GM21723 (cell line): ENCODE measurements at regions not wholly inside any gene's neighbourhood (a gene's known extent, or its start where the extent isn't known, plus 50 kb on each side); places are given as distances from the start of the nearest gene placed in this dataset.
"Not testable (repeated sequence)": the region's sequence is repeated elsewhere in the genome, so short reads cannot be mapped to it uniquely, and the experiment has no call there.

Experiments
- ATAC-seq: cut with Tn5 transposase; IDR thresholded peaks from one replicate; pipeline ENCODE4 v1.9.1; 2021; ENCODE audit warnings: mild to moderate bottlenecking, moderate library complexity; ENCODE audit not compliant: unreplicated experiment

DNA sequence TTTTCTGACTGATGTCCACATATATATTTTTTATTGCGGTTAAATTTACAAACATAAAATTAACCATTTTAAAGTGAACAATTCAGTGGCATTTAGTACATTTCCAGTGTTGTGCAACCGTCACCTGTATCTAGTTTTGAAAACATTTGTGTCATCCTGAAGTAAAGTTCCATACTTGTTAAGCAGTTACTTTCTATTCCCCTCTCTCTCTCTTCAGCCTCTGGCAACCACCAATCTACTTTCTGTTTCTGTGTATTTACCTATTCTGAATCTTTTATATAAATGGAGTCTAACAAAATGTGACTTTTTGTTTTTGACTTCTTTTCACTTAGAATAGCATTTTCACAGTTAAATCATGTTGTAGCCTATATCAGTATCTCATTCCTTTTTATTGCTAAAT lies 480.1 kb upstream of the SMARCA2 start:
- peak; percentile 66 for ATAC-seq

DNA sequence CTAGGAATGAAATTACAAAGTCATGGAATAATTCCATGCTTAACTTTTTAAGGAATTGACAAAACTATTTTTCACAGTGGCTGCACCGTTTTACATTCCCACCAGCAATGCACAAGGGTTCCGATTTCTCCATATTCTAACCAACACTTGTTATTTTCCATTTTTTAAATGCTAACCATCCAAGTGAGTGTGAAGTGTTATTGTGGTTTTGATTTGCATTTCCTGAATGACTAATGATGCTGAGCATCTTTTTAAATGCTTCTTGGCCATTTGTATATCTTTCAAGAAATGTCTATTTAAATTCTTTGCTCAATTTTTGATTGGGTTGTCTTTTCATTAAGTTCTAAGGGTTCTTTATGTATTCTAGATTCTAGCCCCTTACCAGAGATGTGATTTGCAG lies 479.5 kb upstream of the SMARCA2 start:
- ATAC-seq, result no peak

DNA sequence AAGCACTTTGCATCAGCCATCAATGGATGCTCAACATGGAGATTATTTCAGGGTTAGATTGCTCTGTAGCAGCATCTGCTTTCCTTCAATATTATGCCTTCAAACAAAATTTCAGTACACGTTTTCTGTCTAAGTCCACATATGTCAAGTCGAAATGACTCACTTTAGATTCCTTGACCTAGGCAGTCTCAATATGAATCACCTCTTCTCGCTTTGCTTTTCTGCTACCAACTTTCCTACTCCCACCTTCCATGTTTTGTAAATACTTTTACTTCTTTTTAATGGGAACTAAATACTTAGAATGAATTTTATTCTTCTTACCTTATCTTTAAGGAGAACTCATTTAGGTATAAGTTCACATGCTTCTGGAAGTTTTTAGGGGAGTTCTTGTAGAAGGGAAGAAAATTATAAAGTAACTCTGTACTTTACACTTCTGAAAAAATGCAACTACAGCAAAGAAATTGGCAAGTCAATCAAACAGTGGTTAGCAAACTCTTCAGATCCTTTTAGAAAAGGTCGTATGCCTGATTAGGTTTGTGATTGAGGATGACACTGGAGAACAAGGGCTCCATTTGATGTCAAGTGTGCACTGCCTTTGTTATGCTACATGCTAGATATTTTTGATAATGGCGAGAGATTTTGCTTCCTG lies 478.5 kb upstream of the SMARCA2 start:
- ATAC-seq, result peak; percentile 69

DNA sequence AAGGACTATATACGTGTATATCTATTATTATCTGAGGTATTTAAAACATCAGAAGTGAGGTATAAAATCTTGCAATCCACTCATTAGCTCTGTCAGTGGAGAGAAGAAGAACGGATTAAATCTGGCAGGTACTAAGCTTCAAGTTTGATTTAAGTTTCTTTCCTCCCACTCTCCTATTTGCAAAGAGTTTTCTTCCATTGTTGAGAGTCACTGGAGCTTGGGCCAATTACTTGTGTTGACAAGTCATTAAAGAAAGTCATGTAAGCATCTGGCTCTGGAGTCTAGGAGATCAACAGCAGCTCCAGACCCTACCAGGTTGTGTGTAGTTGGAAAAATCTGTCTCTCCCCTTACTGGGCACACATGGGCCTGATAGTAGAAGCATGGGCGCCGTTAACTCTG lies 476.8 kb upstream of the SMARCA2 start:
- ATAC-seq, result no peak

DNA sequence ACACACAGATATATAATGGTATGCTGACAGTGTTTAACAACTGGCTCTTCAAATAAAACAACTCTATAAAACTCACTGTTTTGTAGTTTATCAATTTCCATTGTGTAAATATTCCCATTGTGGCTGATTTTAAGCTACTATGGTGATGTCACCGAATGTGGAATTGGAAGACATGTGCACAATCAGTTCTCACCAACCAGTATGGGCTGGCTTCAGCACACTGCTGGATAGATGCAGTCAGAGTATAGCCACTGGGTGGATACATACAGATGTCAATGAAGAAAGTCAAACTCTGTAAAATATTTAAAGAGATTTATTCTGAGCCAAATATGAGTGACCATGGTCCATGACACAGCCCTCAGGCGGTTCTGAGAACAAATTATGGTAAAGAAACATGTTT lies 475.9 kb upstream of the SMARCA2 start:
- ATAC-seq, result no peak

DNA sequence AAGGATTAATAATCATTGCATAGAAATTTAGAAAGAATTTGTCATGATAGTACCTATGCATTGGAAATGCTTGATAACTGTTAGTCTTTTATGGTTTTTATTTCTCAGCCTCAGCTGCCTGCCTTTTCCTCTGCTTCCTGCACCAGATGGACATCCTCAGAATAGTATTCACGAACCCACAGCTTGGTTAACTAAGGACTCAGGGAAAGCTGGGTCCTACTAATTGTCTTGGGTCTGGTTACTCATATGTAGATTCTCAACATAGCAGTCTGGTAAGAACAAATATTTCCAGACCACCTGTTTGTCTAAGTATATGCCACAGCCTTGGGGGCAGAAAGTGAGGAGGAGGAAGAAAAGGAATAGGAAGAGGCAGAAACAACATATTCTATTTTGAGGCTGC lies 464.5 kb upstream of the SMARCA2 start:
- ATAC-seq, result no peak

DNA sequence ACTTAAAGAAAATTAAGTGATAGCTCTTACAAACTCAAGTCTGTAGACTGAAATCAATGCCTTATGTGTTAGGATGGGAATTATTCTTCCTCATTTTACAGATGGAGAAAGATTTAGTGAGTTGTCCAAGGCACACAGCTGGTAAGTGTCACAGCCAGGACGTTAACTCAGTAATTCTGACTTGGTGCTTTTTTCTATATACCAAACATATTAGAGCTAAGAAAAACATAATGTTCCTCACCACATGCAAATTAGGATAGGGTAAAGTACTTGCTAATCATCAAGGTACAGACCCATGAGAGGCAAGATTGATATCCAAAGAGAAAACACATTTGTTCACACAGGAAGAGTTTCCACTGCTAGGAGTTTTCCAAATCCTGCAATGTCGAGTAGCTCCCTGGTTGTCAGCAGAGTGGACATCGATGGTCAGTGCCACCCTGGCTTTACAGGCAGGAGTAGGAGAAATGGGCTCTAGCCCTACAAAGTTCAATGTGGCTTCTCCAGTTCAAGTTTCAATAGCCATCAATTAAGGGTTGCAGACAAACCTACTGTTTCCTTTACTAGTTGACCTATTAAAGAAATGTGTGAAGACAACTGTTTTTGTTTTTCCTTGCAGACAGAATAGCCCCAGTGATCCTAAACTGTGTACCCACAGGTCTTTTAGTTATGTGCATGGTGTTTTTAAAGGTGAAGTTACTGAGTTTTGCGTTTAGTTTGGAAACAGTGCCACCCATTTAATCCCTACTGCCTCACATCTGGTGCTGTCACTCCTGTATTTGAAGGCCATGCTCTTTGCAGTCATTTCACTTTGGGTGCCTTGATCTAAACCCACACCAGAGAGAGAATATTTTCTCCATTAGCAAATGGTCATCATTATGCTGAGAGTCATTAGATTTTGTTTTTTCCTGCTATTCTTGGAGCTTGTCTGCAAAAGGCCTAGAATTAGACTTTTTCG lies 460.8 kb upstream of the SMARCA2 start:
- no peak for ATAC-seq

DNA sequence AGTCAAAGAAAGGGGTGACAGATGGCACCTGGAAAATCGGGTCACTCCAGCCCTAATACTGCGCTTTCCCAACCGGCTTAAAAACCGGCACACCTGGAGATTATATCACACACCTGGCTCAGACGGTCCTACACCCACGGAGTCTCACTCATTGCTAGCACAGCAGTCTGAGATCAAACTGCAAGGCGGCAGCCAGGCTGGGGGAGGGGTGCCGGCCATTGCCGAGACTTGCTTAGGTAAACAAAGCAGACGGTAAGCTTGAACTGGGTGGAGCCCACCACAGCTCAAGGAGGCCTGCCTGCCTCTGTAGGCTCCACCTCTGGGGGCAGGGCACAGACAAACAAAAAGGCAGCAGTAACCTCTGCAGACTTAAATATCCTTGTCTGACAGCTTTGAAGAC lies 456.5 kb upstream of the SMARCA2 start:
- not testable (repeated sequence) for ATAC-seq

DNA sequence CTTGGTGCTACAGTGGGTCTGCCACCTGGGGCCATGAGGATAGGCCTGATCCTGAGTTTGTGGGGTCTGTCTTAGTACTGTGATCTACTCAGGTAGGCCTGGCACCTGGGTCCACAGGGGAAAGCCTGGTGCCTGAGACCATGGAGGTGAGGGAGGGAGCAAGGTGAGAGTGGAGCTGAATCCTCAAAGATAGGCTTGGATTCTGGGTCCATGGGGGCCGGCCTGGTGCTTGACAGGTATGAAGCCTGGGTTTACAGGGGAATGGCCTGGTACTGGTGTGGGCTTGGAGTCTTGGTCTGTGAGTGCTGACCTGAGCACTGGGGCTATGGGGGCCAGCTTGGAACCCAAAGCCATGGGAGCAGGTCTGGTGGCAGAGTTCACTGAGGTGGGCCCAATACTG lies 439.2 kb upstream of the SMARCA2 start:
- no peak for ATAC-seq

DNA sequence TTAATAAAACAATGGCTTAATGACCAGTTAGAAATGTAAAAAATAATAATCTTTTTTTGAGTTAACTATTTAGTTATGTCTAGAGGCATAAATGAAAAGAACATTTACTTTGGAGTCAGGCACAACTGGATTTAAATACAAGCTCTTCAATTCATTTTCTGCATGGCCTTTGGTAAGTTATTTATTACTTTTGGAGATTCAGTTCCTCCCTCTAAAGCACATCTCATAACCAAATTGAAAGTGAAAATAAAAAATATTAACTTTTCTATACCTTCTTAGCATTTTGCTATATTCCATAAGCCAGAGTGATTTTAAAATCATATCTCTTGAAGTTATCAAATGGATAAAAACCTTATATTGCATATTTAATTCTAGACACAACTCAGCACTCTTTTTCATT lies 434.9 kb upstream of the SMARCA2 start:
- ATAC-seq, result peak; percentile 72

DNA sequence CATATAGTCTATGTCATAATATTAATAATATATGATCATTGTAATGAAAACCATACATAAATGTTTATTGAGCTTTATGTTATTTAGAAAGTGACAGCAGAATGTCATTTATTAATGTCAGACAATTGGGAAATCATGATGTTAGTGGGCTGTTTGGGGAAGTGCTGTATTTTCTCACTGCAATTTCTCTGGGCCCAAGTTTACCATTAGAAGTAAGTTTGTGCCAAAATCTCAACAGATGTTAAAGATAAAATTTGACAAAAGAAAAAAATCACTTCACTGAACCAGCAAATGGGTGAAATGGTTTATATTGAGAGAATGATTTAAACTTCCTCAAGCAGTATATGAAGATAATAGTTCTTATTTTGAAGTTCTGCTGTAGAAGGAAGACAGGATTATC lies 433.2 kb upstream of the SMARCA2 start:
- no peak for ATAC-seq

DNA sequence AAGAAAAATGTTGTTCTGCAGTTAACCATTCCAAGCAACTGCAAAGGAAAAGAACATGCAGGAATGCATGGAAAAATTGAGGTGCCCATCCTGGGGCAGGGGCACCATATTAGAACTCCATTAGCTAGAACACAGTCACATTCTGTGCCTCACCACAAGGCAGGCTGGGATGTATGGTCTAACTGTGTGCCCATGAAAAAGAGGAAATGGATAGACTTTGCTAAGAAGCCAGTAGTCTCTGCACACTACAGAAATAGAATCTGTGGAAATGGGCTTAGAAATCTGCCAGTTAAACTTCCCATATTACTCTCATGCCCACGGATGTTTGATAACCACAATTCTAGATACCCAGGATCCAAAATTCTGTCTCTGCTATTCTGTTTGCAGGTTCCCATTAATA lies 423.8 kb upstream of the SMARCA2 start:
- ATAC-seq, result no peak

DNA sequence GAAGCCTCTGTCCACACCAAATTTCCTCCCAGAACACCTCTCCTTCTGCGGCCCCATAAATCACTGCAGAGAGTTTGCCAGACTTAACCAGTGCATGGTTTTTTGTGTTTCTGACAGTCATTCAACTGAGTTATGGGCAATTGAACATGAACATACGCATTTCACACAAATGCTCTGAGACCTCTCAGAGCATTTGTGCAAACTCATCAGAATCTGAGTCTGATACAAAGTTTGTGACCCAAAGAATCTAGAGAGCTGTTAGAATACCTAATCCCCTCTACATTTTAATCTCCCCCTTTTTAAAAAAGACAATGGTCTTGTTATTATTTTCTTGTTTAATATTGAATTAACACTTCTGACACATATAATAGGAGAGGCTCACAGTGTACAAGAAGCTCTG lies 416.9 kb upstream of the SMARCA2 start:
- no peak for ATAC-seq

DNA sequence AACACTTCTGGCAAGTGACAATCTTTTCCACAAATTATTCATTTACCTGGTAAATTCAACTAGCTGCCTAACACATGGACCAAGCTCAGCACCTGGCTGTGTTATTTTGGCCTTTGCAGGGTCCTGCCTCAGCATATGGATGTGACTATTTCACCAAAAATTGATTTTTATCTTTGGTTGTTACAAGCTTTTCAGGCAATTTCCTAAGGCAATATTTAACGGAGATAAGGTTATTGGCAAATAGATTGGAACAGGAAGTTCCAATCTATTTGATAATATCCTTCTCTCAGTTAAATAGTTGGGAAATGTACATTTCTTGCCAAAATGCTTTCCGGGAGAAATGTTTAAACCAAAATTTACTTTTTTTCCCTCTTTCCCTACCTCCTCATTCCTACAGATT lies 415.2 kb upstream of the SMARCA2 start:
- no peak for ATAC-seq

DNA sequence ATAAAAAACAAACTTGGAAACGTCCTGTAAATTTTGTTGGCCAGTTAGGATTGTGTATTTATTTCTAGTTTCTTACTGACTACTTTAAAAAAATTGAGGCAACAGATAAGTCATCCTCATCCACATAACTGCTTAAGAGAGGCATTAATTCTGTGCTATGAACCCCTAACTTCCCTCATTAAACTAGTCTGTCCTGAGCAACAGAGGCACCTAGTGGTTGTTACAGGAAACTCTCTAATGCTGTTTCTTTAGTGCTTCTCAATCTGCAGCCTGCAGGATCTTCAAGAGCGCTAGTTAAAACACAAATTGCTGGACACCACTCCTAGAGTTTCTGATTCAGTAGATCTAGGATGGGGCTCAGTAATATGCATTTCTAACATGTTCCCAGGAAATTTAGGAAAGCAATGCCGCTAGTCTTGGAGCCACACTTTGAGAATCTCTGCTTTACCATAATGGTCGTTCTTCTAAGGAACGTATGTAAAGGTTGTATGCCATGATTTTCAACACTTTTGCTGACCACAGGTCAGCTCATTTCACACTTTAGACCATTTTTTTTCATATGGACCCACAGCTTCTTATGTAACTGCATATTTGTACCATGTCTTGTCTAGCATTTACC lies 410.1 kb upstream of the SMARCA2 start:
- peak; percentile 86 for ATAC-seq

DNA sequence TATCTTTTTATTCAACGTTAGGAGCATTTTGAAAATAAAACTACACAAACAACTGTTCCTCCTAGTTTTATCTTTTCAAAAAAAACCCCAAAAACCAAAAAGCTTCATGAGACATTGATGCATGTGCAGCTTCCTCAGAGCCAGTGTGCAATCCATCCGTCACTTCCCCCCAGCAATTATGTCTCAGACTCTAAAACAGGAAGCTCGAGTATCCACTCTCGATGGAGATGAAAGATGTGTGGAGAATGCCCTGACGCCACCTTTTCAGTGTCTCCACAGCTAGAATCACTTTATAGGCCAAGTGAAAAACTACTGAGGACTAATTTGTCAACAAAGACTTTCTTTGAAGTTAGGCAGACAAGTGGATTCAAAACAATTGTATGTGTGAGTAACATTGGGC lies 408.9 kb upstream of the SMARCA2 start:
- no peak for ATAC-seq

DNA sequence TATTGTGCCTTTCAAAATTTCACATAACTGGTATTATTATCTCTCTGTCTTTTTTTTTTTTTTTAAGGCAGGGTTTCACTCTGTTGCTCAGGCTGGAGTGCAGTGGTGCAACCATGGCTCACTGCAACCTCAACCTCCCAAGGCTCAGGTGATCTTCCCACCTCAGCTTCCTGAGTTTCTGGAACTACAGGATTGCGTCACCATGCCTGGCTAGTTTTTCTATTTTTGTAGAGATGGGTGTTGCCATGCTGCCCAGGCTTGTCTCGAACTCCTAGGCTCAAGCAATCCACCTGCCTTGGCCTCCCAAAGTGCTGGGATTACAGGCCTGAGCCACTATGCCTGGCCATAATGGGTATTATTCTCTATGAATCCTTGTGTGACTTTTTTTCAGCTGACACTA lies 402.3 kb upstream of the SMARCA2 start:
- ATAC-seq, result no peak

DNA sequence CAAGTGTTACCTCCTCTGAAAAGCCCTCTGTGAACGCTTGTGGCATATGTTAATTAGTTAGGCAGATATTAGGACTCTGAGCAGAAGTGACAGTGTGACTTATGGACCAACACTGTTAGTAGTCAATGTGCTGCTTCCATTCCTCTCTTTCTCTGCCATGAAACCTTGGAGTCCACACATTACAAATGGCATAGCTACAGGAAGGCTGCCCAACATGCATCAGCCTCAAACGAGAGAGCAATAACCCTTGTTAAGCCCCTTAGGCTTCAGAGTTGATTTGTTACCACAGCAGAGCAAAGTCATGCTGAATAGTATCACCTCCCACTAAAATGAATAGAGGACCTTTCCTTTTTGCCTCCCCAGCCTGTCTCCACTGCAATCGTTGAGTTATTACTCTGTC lies 397.7 kb upstream of the SMARCA2 start:
- ATAC-seq, result no peak

DNA sequence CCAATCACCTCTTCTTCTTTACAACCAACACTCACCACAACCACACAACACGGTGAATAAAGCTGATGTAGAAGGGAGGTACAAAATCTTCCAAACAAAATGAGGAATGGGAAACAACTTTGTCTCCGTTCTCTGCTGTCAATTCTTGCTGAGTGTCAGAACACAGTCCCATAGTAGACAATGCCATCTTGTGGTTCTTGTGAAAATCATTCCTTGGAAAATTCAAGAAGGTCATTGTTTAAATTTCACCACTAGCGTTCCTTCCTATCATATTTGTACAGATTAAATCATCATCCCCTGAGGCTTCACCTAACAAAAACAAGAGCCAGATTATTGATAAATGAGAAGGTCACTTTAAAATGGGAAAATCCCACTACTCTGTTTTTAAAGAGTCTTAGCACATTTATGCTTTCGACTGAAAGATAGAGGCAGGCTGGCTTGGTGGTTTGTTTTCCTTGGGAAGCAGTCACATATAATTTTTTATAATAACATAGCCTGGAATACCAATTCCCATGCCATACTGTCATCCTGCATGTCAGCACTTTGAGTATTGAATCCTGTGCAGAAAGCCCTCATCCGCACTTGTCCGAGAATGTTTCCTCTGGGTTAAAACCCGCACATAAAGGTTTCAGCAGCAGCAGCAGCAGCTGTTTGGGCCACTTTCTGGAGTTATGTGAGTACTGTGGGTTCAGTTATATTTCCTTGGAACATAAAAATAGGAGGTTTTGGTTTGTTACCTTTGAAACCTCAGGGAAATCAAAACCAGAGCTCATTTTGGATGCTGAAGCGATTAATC lies 395.0 kb upstream of the SMARCA2 start:
- ATAC-seq, result no peak

DNA sequence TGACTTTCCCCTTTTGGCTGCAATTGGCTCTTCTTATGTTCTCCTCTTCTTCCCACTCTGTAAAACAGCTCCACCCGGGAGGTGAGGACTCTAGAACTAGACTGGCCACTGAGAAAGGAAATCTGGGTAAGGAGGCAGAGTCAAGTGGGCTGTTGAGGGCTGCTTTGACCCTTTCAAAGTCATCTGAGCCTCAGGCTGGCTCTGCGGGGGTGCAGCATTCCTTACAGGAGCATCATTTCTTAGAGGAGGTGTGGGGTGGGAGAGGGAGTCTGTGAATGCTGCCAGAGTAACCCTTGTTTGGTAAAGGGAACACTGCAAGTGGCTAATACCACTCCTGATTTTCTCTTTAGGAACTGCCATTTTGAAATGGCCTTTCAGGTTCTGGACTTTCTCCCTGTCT lies 377.7 kb upstream of the SMARCA2 start:
- no peak for ATAC-seq

DNA sequence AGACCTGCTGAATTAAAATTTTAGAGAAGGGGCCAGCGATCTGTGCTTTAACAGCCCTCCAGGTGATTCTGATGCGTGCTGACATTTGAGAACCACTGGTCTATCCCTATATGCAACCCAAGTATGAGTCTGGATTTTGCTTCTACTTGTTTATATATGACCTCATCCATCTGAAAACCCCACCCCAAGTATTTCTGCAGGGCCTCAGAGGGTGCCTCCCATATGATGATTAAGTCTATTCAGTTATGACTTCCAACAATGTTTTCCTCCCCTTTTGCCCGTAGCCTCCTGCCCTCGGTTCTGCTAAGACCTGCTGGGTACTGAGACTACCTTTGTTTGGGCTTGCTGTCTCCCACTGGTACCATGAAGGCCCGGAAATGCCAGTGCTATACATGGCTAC lies 376.0 kb upstream of the SMARCA2 start:
- ATAC-seq, result no peak
